H9 (cell line): ENCODE measurements at regions not wholly inside any gene's neighbourhood (a gene's known extent, or its start where the extent isn't known, plus 50 kb on each side); places are given as distances from the start of the nearest gene placed in this dataset.

Source experiments
- DNase-seq: peaks from one replicate; pipeline ENCODE4 v3.0.0-alpha.2; 2017
- H2AFZ ChIP-seq: one replicate; pipeline ENCODE4 v1.6.1; 2013; ENCODE audit warnings: mild to moderate bottlenecking, low read length, control low read depth, moderate library complexity
- H2AK5ac ChIP-seq: 2 replicates; pipeline ENCODE4 v1.6.1; 2013; ENCODE audit warnings: low read length, control low read depth, mixed read lengths; ENCODE audit not compliant: insufficient read length
- H2BK120ac ChIP-seq: one replicate; pipeline ENCODE4 v1.6.1; 2013; ENCODE audit warnings: low read depth, mild to moderate bottlenecking, low read length, control low read depth, inconsistent platforms; ENCODE audit not compliant: poor library complexity, severe bottlenecking
- H2BK12ac ChIP-seq: 2 replicates; pipeline ENCODE4 v1.6.1; 2013; ENCODE audit warnings: low read length, control low read depth, mixed read lengths, low read depth; ENCODE audit not compliant: insufficient read length
- H2BK15ac ChIP-seq: 2 replicates; pipeline ENCODE4 v1.6.1; 2013; ENCODE audit warnings: low read depth, low read length, control low read depth
- H2BK20ac ChIP-seq: one replicate; pipeline ENCODE4 v1.6.1; 2013; ENCODE audit warnings: low read depth, mild to moderate bottlenecking, low read length, control low read depth, inconsistent platforms; ENCODE audit not compliant: poor library complexity, severe bottlenecking
- H2BK5ac ChIP-seq: 2 replicates; pipeline ENCODE4 v1.6.1; 2013; ENCODE audit warnings: low read length, control low read depth, mixed read lengths; ENCODE audit not compliant: insufficient read length
- H3K14ac ChIP-seq: 2 replicates; pipeline ENCODE4 v1.6.1; 2013; ENCODE audit warnings: low read length, control low read depth; ENCODE audit not compliant: insufficient read depth
- H3K18ac ChIP-seq: 2 replicates; pipeline ENCODE4 v1.6.1; 2013; ENCODE audit warnings: low read depth, mild to moderate bottlenecking, mixed read lengths, low read length, control low read depth; ENCODE audit not compliant: insufficient read length
- H3K23ac ChIP-seq: 2 replicates; pipeline ENCODE4 v1.6.1; 2013; ENCODE audit warnings: low read length, control low read depth, mixed read lengths, low read depth; ENCODE audit not compliant: insufficient read length
- H3K23me2 ChIP-seq: 2 replicates; pipeline ENCODE4 v1.6.1; 2013; ENCODE audit warnings: low read depth, mild to moderate bottlenecking, mixed read lengths, low read length, control low read depth; ENCODE audit not compliant: insufficient read length, poor library complexity, severe bottlenecking
- H3K27ac ChIP-seq: 2 replicates; pipeline ENCODE4 v1.5.1; 2013; ENCODE audit warnings: low read length, control low read depth, mixed read lengths, low read depth; ENCODE audit not compliant: insufficient read length
- H3K27me3 ChIP-seq: 2 replicates; pipeline ENCODE4 v1.6.1; 2013; ENCODE audit warnings: low read length, control low read depth, inconsistent platforms; ENCODE audit not compliant: insufficient read depth
- H3K4ac ChIP-seq: 2 replicates; pipeline ENCODE4 v1.6.1; 2013; ENCODE audit warnings: low read depth, mild to moderate bottlenecking, control low read depth, inconsistent platforms, low read length, moderate library complexity
- H3K4me1 ChIP-seq: 2 replicates; pipeline ENCODE4 v1.6.1; 2013; ENCODE audit warnings: low read length, control low read depth, inconsistent platforms; ENCODE audit not compliant: insufficient read depth
- H3K4me2 ChIP-seq: 2 replicates; pipeline ENCODE4 v1.6.1; 2013; ENCODE audit warnings: low read length, control low read depth, mixed read lengths; ENCODE audit not compliant: insufficient read length, insufficient read depth
- H3K56ac ChIP-seq: 2 replicates; pipeline ENCODE4 v1.6.1; 2013; ENCODE audit warnings: low read depth, mild to moderate bottlenecking, mixed read lengths, low read length, control low read depth; ENCODE audit not compliant: insufficient read length
- H3K79me1 ChIP-seq: 2 replicates; pipeline ENCODE4 v1.6.1; 2013; ENCODE audit warnings: low read depth, mild to moderate bottlenecking, moderate library complexity, low read length, control low read depth, inconsistent platforms; ENCODE audit not compliant: insufficient read depth, poor library complexity, severe bottlenecking
- H3K79me2 ChIP-seq: 2 replicates; pipeline ENCODE4 v1.6.1; 2013; ENCODE audit warnings: low read length, control low read depth, inconsistent platforms; ENCODE audit not compliant: insufficient read depth
- H3K9ac ChIP-seq: 2 replicates; pipeline ENCODE4 v1.6.1; 2013; ENCODE audit warnings: low read length, control low read depth, mixed read lengths; ENCODE audit not compliant: insufficient read length; ENCODE audit errors: extremely low read depth
- H3K9me3 ChIP-seq: one replicate; pipeline ENCODE4 v1.6.1; 2013; ENCODE audit warnings: low read depth, low read length, inconsistent platforms; ENCODE audit not compliant: control insufficient read depth
- H3T11ph ChIP-seq: one replicate; pipeline ENCODE4 v1.6.1; 2013; ENCODE audit warnings: mild to moderate bottlenecking, low read length, control low read depth, inconsistent platforms
- H4K20me1 ChIP-seq: one replicate; pipeline ENCODE4 v1.6.1; 2013; ENCODE audit not compliant: control insufficient read depth, insufficient read length, insufficient read depth
- H4K5ac ChIP-seq: 2 replicates; pipeline ENCODE4 v1.6.1; 2013; ENCODE audit warnings: low read depth, mild to moderate bottlenecking, mixed read lengths, low read length, control low read depth; ENCODE audit not compliant: insufficient read length
- H4K8ac ChIP-seq: replicated peaks from 2 replicates; pipeline ENCODE4 v1.6.1; 2013; ENCODE audit warnings: low read length, control low read depth, mixed read lengths, low read depth; ENCODE audit not compliant: insufficient read length
- H4K91ac ChIP-seq: 2 replicates; pipeline ENCODE4 v1.6.1; 2013; ENCODE audit warnings: low read depth, mild to moderate bottlenecking, moderate library complexity, mixed read lengths, low read length, control low read depth; ENCODE audit not compliant: insufficient read length
- H3K27ac Mint-ChIP-seq, 3 experiments: 2 replicates in 2 of 3; 3 replicates in 1 of 3; pipeline ENCODE4 v1.8.0; 2020 to 2021; ENCODE audit warnings: mixed read lengths in 3 of 3, mild to moderate bottlenecking in 1 of 3, moderate library complexity in 1 of 3
- H3K27me3 Mint-ChIP-seq: 2 replicates; pipeline ENCODE4 v1.8.0; 2021; ENCODE audit warnings: low read depth, mild to moderate bottlenecking, moderate library complexity, mixed read lengths
- H3K36me3 Mint-ChIP-seq, 3 experiments: 2 replicates in 2 of 3; 3 replicates in 1 of 3; pipeline ENCODE4 v1.8.0; 2020 to 2021; ENCODE audit warnings: low read depth in 3 of 3, mixed read lengths in 3 of 3; ENCODE audit not compliant: insufficient read depth in 1 of 3
- H3K4me1 Mint-ChIP-seq, 2 experiments: 2 replicates each; pipeline ENCODE4 v1.8.0; 2020; ENCODE audit warnings: mixed read lengths in 2 of 2
- H3K4me3 Mint-ChIP-seq, 2 experiments: 2 replicates in 1 of 2; 3 replicates in 1 of 2; pipeline ENCODE4 v1.8.0; 2020 to 2021; ENCODE audit warnings: mild to moderate bottlenecking in 2 of 2, mixed read lengths in 2 of 2, moderate library complexity in 1 of 2
- H3K9me3 Mint-ChIP-seq, 2 experiments: 2 replicates in 1 of 2; 3 replicates in 1 of 2; pipeline ENCODE4 v1.8.0; 2020; ENCODE audit warnings: mild to moderate bottlenecking in 2 of 2, mixed read lengths in 2 of 2, moderate library complexity in 1 of 2
- TF ChIP-seq, protein P1 (sequence below): fragments of 200-600 bp; sonication (generic); conservative IDR thresholded peaks from 3 replicates; pipeline ENCODE4 v1.8.0; 2021; ENCODE audit warnings: antibody characterized with exemption, mild to moderate bottlenecking

GRCh38 chr6:141925001-141925400, 207.7 kb upstream of the GJE1 start:
- H3K4me1 ChIP-seq, result no peaks in the 10 kb centered on the region
- no peaks in the 10 kb centered on the region for H3K9me3 ChIP-seq
- H3K27me3 Mint-ChIP-seq, result no peaks in the 10 kb centered on the region
- no peak overlapping the region; a peak in 1 of 7 replicates for H3K27ac Mint-ChIP-seq
- DNase-seq, result no peak
- H3K56ac ChIP-seq, result no peak overlapping the region
- H2BK12ac ChIP-seq, result no peak overlapping the region
- no peak overlapping the region for H3K27ac ChIP-seq
- no peaks in the 10 kb centered on the region for H3K79me1 ChIP-seq
- H2AK5ac ChIP-seq, result no peak overlapping the region
- no peak overlapping the region for H3K4me2 ChIP-seq
- H3T11ph ChIP-seq, result no peak overlapping the region
- H3K4me3 Mint-ChIP-seq, result no peak overlapping the region
- no peak overlapping the region for H2AFZ ChIP-seq
- peaks cover 4 to 8% of the 10 kb centered on the region in 2 experiments; a peak in 4 of 5 replicates for H3K9me3 Mint-ChIP-seq
- no peaks in the 10 kb centered on the region for H4K20me1 ChIP-seq
- H3K14ac ChIP-seq, result no peak overlapping the region
- H3K79me2 ChIP-seq, result no peaks in the 10 kb centered on the region
- no peak overlapping the region for H4K91ac ChIP-seq
- H2BK15ac ChIP-seq, result no peak overlapping the region
- TF ChIP-seq, protein P1, sequence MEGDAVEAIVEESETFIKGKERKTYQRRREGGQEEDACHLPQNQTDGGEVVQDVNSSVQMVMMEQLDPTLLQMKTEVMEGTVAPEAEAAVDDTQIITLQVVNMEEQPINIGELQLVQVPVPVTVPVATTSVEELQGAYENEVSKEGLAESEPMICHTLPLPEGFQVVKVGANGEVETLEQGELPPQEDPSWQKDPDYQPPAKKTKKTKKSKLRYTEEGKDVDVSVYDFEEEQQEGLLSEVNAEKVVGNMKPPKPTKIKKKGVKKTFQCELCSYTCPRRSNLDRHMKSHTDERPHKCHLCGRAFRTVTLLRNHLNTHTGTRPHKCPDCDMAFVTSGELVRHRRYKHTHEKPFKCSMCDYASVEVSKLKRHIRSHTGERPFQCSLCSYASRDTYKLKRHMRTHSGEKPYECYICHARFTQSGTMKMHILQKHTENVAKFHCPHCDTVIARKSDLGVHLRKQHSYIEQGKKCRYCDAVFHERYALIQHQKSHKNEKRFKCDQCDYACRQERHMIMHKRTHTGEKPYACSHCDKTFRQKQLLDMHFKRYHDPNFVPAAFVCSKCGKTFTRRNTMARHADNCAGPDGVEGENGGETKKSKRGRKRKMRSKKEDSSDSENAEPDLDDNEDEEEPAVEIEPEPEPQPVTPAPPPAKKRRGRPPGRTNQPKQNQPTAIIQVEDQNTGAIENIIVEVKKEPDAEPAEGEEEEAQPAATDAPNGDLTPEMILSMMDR, result no peak
- H3K36me3 Mint-ChIP-seq, result peaks cover 5 to 7% (median 6%) of the 10 kb centered on the region in 3 experiments; a peak in 5 of 7 replicates
- H4K8ac ChIP-seq, result no peak overlapping the region
- H4K5ac ChIP-seq, result no peak overlapping the region
- no peak overlapping the region for H2BK120ac ChIP-seq
- no peak overlapping the region for H3K9ac ChIP-seq
- no peak overlapping the region for H3K23ac ChIP-seq
- H3K27me3 ChIP-seq, result no peaks in the 10 kb centered on the region
- no peak overlapping the region for H2BK5ac ChIP-seq
- H3K4me1 Mint-ChIP-seq, result no peaks in the 10 kb centered on the region
- no peak overlapping the region for H3K4ac ChIP-seq
- no peak overlapping the region for H2BK20ac ChIP-seq
- no peaks in the 10 kb centered on the region for H3K23me2 ChIP-seq
- H3K18ac ChIP-seq, result no peak overlapping the region
